GM12892 (cell line): ENCODE measurements at regions not wholly inside any gene's neighbourhood (a gene's known extent, or its start where the extent isn't known, plus 50 kb on each side); places are given as distances from the start of the nearest gene placed in this dataset.

Source experiments
- POLR2A ChIP-seq: IDR thresholded peaks from 2 replicates; pipeline ENCODE4 v1.6.1; 2011; ENCODE audit warnings: low read depth, low read length, control low read depth
- POLR2AphosphoS5 ChIP-seq: IDR thresholded peaks from 2 replicates; pipeline ENCODE4 v1.6.1; 2011; ENCODE audit warnings: low read depth, low read length, control low read depth

GRCh38 chr6:66029391-66029790 lies 322.4 kb upstream of the EYS start:
- TF ChIP-seq POLR2A (no peak), POLR2AphosphoS5 (no peak)
